GM23248 (cell line): ENCODE measurements at regions not wholly inside any gene's neighbourhood (a gene's known extent, or its start where the extent isn't known, plus 50 kb on each side); places are given as distances from the start of the nearest gene placed in this dataset.

Source experiments
- DNase-seq: peaks from one replicate; pipeline ENCODE4 v3.0.0-alpha.2; 2015
- H2AFZ ChIP-seq: fragments of 200-600 bp; sonication (generic); 2 replicates; pipeline ENCODE4 v1.6.1; 2016; ENCODE audit warnings: antibody characterized with exemption
- H3F3A ChIP-seq: fragments of 200-600 bp; sonication (generic); 2 replicates; pipeline ENCODE4 v1.6.1; 2016; ENCODE audit warnings: mild to moderate bottlenecking, antibody characterized with exemption, mixed run types; ENCODE audit not compliant: insufficient read depth
- H3K27ac ChIP-seq: fragments of 200-600 bp; sonication (generic); 2 replicates; pipeline ENCODE4 v1.5.1; 2016; ENCODE audit warnings: mild to moderate bottlenecking
- H3K27me3 ChIP-seq: fragments of 200-600 bp; sonication (generic); replicated peaks from 2 replicates; pipeline ENCODE4 v1.6.1; 2016; ENCODE audit warnings: mild to moderate bottlenecking; ENCODE audit not compliant: insufficient read depth
- H3K36me3 ChIP-seq: fragments of 200-600 bp; sonication (generic); 2 replicates; pipeline ENCODE4 v1.6.1; 2016; ENCODE audit warnings: low read depth, mild to moderate bottlenecking
- H3K4me1 ChIP-seq: fragments of 200-600 bp; sonication (generic); 2 replicates; pipeline ENCODE4 v1.6.1; 2016; ENCODE audit warnings: mild to moderate bottlenecking; ENCODE audit not compliant: insufficient read depth
- H3K4me2 ChIP-seq: fragments of 200-600 bp; sonication (generic); one replicate; pipeline ENCODE4 v1.6.1; 2016; ENCODE audit warnings: mild to moderate bottlenecking; ENCODE audit not compliant: unreplicated experiment
- H3K4me3 ChIP-seq: fragments of 200-600 bp; sonication (generic); 2 replicates; pipeline ENCODE4 v1.5.1; 2016; ENCODE audit warnings: mild to moderate bottlenecking
- H3K79me2 ChIP-seq: fragments of 200-600 bp; sonication (generic); 2 replicates; pipeline ENCODE4 v1.6.1; 2016; ENCODE audit warnings: mild to moderate bottlenecking; ENCODE audit not compliant: insufficient read depth
- H3K9ac ChIP-seq: fragments of 200-600 bp; sonication (generic); 2 replicates; pipeline ENCODE4 v1.6.1; 2016; ENCODE audit warnings: mild to moderate bottlenecking
- H3K9me2 ChIP-seq: fragments of 200-600 bp; sonication (generic); 2 replicates; pipeline ENCODE4 v1.6.1; 2016; ENCODE audit warnings: mixed run types, mild to moderate bottlenecking, moderate library complexity; ENCODE audit not compliant: insufficient read depth
- H3K9me3 ChIP-seq: fragments of 200-600 bp; sonication (generic); one replicate; pipeline ENCODE4 v1.6.1; 2017; ENCODE audit warnings: low read depth
- H4K20me1 ChIP-seq: fragments of 200-600 bp; sonication (generic); 2 replicates; pipeline ENCODE4 v1.6.0; 2016; ENCODE audit not compliant: insufficient read depth
- EZH2 ChIP-seq: fragments of 200-600 bp; sonication (generic); IDR thresholded peaks from 2 replicates; pipeline ENCODE4 v1.6.1; 2018; ENCODE audit warnings: antibody characterized with exemption, mild to moderate bottlenecking; ENCODE audit not compliant: insufficient read depth, poor library complexity, severe bottlenecking
- EZH2phosphoT487 ChIP-seq: fragments of 200-600 bp; sonication (generic); IDR thresholded peaks from 2 replicates; pipeline ENCODE4 v1.6.1; 2018; ENCODE audit warnings: antibody characterized with exemption, moderate library complexity, mild to moderate bottlenecking, low read depth; ENCODE audit not compliant: insufficient read depth
- WGBS, 2 experiments: methylation state at CpG; one replicate each; pipeline ENCODE4 v1.1.6; 2015 to 2017; ENCODE audit warnings: low lambda C conversion rate in 2 of 2, low coverage in 1 of 2; ENCODE audit errors: missing lambda C conversion rate in 2 of 2; 5-methylcytosine and 5-hydroxymethylcytosine counted together
- in situ Hi-C: fragments of 300-500 bp; cut with MboI; formaldehyde crosslinking; loops from 2 replicates; pipeline ENCODE4 v1.15.0; 2020

- Histone ChIP-seq H3K4me3 (no peak overlapping the region), H3K4me1 (no peaks in the 10 kb centered on the region), H3K9me3 (no peaks in the 10 kb centered on the region), H3K79me2 (no peaks in the 10 kb centered on the region), H2AFZ (no peak overlapping the region), H3F3A (no peaks in the 10 kb centered on the region), H3K9ac (no peak overlapping the region), H4K20me1 (no peaks in the 10 kb centered on the region), H3K9me2 (no peaks in the 10 kb centered on the region), H3K27ac (no peak overlapping the region), H3K36me3 (no peaks in the 10 kb centered on the region), H3K27me3 (peaks cover 4% of the 10 kb centered on the region; the same call in 1 of the 2 replicates), H3K4me2 (no peak overlapping the region)
- in situ Hi-C loops = no loop called here
- 46 to 47% methylated on average over 17 of the region's 17 CpGs for WGBS, 2 experiments
- TF ChIP-seq EZH2 = no peak
- TF ChIP-seq EZH2phosphoT487 = no peak
- DNase-seq = no peak
These were observed 72.1 kb downstream of the FOXA2 start for GRCh38 chr20:22511943-22512910.

DNA sequence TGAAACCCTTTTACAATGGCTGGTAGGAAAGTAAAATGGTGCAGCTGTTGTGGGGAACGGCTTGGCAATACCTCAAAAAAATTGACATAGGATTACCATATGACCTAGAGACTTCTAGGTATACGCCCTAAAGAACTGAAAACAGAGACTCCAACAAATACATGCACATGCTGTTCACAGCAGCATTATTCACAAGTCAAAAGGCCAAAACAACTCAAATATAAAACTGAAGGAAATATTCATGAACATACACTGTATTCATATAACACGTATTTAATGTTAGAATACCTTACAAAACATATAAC lies 74.6 kb downstream of the FOXA2 start:
- Histone ChIP-seq H3K27ac (no peak overlapping the region), H3K9me3 (no peaks in the 10 kb centered on the region), H3K4me1 (no peaks in the 10 kb centered on the region), H3K9me2 (no peaks in the 10 kb centered on the region), H3K4me3 (no peak overlapping the region), H3K4me2 (no peak overlapping the region), H3F3A (no peaks in the 10 kb centered on the region), H4K20me1 (no peaks in the 10 kb centered on the region), H2AFZ (no peak overlapping the region), H3K9ac (no peak overlapping the region), H3K27me3 (peaks cover 4% of the 10 kb centered on the region; the same call in 1 of the 2 replicates), H3K79me2 (no peaks in the 10 kb centered on the region), H3K36me3 (no peaks in the 10 kb centered on the region)
- no peak for DNase-seq
- TF ChIP-seq EZH2 = no peak
- no peak for TF ChIP-seq EZH2phosphoT487
- WGBS, 2 experiments = 25 to 33% methylated on average over 3 of the region's 3 CpGs
- in situ Hi-C loops = no loop called here

DNA sequence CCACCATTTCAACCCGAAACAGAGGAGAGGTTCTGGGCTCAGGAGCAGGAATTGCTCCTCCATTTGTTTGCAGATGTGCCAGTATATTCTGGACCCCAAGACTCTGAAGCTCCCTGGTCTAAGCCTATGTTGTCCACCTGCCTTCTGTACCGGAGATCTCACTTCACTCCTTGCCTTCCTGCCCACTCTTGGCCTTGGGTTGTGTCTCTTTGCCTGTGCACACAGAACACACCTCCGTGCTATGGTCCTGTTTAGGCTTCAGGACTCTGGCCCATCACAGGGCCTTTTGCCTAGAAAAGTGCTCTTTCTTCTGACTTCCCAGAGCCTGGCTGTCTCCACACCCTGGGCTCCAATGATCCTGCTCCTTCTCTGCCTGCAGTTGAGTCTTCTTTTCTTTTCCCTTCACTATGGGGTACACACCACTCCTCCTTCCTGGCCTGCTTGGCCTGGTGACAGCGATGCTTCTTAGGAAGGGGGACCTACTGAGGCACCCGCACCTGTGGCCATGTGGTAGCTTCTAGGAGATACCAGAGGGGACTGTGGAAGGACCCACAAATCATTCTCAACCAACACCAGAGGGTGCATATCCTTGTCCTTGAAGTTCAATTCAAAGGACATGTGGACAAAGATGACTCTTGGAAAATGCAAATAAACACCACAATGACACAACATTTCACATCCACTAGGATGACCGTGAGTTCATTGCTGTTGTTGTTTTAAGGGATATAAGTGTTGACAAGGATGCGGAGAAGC lies 75.1 kb downstream of the FOXA2 start:
- DNase-seq = no peak
- Histone ChIP-seq H3K4me1 (no peaks in the 10 kb centered on the region), H3K4me3 (no peak overlapping the region), H3F3A (no peaks in the 10 kb centered on the region), H4K20me1 (no peaks in the 10 kb centered on the region), H3K79me2 (no peaks in the 10 kb centered on the region), H3K36me3 (no peaks in the 10 kb centered on the region), H3K4me2 (no peak overlapping the region), H3K27ac (no peak overlapping the region), H3K9me3 (no peaks in the 10 kb centered on the region), H3K9ac (no peak overlapping the region), H3K9me2 (no peaks in the 10 kb centered on the region), H3K27me3 (peaks cover 4% of the 10 kb centered on the region; the same call in 1 of the 2 replicates), H2AFZ (no peak overlapping the region)
- no peak for TF ChIP-seq EZH2phosphoT487
- TF ChIP-seq EZH2 = no peak
- in situ Hi-C loops = no loop called here
- WGBS, 2 experiments = 28 to 29% methylated on average over 7 of the region's 7 CpGs

DNA sequence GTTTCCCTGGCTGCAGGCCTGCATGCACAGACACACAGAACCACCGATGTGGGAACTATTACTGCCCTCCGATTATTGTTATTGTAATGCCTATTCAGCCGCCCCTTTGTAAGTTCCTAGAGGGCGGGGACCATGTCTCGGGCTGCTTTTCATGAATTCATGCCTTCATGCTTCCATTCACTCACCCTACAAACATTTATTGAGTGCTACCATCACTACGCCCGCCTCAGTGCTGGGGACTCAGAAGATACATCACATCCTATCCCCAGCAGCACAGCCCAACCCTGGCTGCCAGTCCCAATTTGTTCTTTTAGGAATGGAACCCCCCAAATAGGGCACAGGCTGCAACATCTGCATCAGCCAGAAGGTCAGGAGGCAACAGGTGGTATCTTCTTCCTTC lies 75.9 kb downstream of the FOXA2 start:
- in situ Hi-C loops = no loop called here
- H3K9me3 ChIP-seq = no peaks in the 10 kb centered on the region
- no peak overlapping the region for H2AFZ ChIP-seq
- no peak for TF ChIP-seq EZH2
- no peak for TF ChIP-seq EZH2phosphoT487
- no peaks in the 10 kb centered on the region for H3F3A ChIP-seq
- H3K9ac ChIP-seq = no peak overlapping the region
- 23 to 37% methylated on average over 7 of the region's 7 CpGs for WGBS, 2 experiments
- H3K79me2 ChIP-seq = no peaks in the 10 kb centered on the region
- no peak overlapping the region for H3K27ac ChIP-seq
- no peaks in the 10 kb centered on the region for H3K36me3 ChIP-seq
- H3K9me2 ChIP-seq = no peaks in the 10 kb centered on the region
- no peaks in the 10 kb centered on the region for H4K20me1 ChIP-seq
- no peaks in the 10 kb centered on the region for H3K4me1 ChIP-seq
- H3K4me3 ChIP-seq = no peak overlapping the region
- no peak overlapping the region for H3K4me2 ChIP-seq
- H3K27me3 ChIP-seq = peaks cover 4% of the 10 kb centered on the region; the same call in 1 of the 2 replicates
- no peak for DNase-seq
